OCI-LY1 (cell line): ENCODE measurements at regions not wholly inside any gene's neighbourhood (a gene's known extent, or its start where the extent isn't known, plus 50 kb on each side); places are given as distances from the start of the nearest gene placed in this dataset.

ENCODE experiments used
- H2AFZ ChIP-seq: fragments of 200-600 bp; sonication (generic), shearing (Covaris generic); 2 replicates; pipeline ENCODE4 v1.6.0; 2014; ENCODE audit warnings: antibody characterized with exemption, mild to moderate bottlenecking, low read length
- H3F3A ChIP-seq: fragments of 200-600 bp; sonication (generic), shearing (Covaris generic); 2 replicates; pipeline ENCODE4 v1.6.0; 2014; ENCODE audit warnings: mild to moderate bottlenecking, antibody characterized with exemption, low read length, moderate library complexity; ENCODE audit not compliant: insufficient read depth
- H3K27ac ChIP-seq: fragments of 200-600 bp; sonication (generic); 2 replicates; pipeline ENCODE4 v1.5.1; 2014; ENCODE audit warnings: low read length, mixed run types, mild to moderate bottlenecking, low read depth; ENCODE audit not compliant: poor library complexity, severe bottlenecking
- H3K27me3 ChIP-seq: fragments of 200-600 bp; sonication (generic); 2 replicates; pipeline ENCODE4 v1.6.0; 2014; ENCODE audit warnings: antibody characterized with exemption, mild to moderate bottlenecking, low read length, moderate library complexity; ENCODE audit not compliant: insufficient read depth
- H3K36me3 ChIP-seq: fragments of 200-600 bp; sonication (generic); 2 replicates; pipeline ENCODE4 v1.6.1; 2014; ENCODE audit warnings: mild to moderate bottlenecking, antibody characterized with exemption, low read length, moderate library complexity, mixed read lengths; ENCODE audit not compliant: insufficient read depth
- H3K4me1 ChIP-seq: fragments of 200-600 bp; sonication (generic); 2 replicates; pipeline ENCODE4 v1.5.1; 2014; ENCODE audit warnings: mild to moderate bottlenecking, low read length, moderate library complexity; ENCODE audit not compliant: insufficient read depth, severe bottlenecking
- H3K4me2 ChIP-seq: fragments of 200-600 bp; sonication (generic), shearing (Covaris generic); 2 replicates; pipeline ENCODE4 v1.6.1; 2014; ENCODE audit warnings: low read length
- H3K4me3 ChIP-seq: fragments of 200-600 bp; sonication (generic); 2 replicates; pipeline ENCODE4 v1.5.1; 2014; ENCODE audit warnings: low read length, low read depth, mild to moderate bottlenecking, mixed read lengths; ENCODE audit not compliant: poor library complexity, severe bottlenecking
- H3K79me2 ChIP-seq: fragments of 200-600 bp; shearing (Covaris generic); 2 replicates; pipeline ENCODE4 v1.6.1; 2016; ENCODE audit warnings: mixed run types, low read length, mixed read lengths; ENCODE audit not compliant: insufficient read depth
- H3K9ac ChIP-seq: fragments of 200-600 bp; sonication (generic), shearing (Covaris generic); 2 replicates; pipeline ENCODE4 v1.6.1; 2014; ENCODE audit warnings: mild to moderate bottlenecking, low read length, mixed read lengths
- H3K9me2 ChIP-seq: fragments of 200-600 bp; sonication (generic), shearing (Covaris generic); 2 replicates; pipeline ENCODE4 v1.6.1; 2014; ENCODE audit warnings: low read depth, mild to moderate bottlenecking, low read length, mixed read lengths
- H3K9me3 ChIP-seq: fragments of 200-600 bp; shearing (Covaris generic); 2 replicates; pipeline ENCODE4 v1.6.1; 2014; ENCODE audit warnings: low read length, mixed read lengths
- H4K20me1 ChIP-seq: fragments of 200-600 bp; sonication (generic), shearing (Covaris generic); 2 replicates; pipeline ENCODE4 v1.6.0; 2016; ENCODE audit warnings: mild to moderate bottlenecking, low read length; ENCODE audit not compliant: insufficient read depth
- CTCF ChIP-seq: fragments of 200-600 bp; sonication (generic), shearing (Covaris generic); IDR thresholded peaks from 2 replicates; pipeline ENCODE4 v1.5.1; 2017; ENCODE audit warnings: mild to moderate bottlenecking, antibody characterized with exemption, low read length, moderate library complexity, mixed read lengths
- EZH2 ChIP-seq: fragments of 200-600 bp; sonication (generic), shearing (Covaris generic); IDR thresholded peaks from 2 replicates; pipeline ENCODE4 v1.8.0; 2017; ENCODE audit warnings: borderline replicate concordance, mixed run types, mild to moderate bottlenecking, antibody characterized with exemption, low read length, moderate library complexity, mixed read lengths

DNA sequence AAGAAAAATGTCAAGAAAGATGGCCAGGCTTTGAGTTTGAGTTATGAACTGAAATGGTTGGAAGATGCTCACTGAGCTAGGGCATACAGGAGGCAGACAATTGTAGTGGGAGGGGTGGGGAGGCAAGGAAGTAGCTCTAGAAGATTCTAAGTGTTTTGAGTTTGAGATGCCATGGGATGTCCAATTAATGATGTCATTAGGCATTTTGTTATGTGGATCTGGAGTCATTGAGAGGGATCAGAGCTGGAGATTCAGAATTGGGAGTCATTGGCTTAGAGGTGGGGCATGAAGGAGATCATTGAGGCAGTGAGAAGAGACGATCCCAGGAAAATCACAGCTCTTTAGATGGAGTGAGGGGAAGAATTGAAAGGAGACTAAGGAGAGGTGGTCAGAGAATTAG, 111.5 kb upstream of the ZNF618 start:
- Histone ChIP-seq H3K4me1 (no peaks in the 10 kb centered on the region), H3K79me2 (no peaks in the 10 kb centered on the region), H3F3A (no peaks in the 10 kb centered on the region), H3K9ac (no peak overlapping the region), H2AFZ (no peak overlapping the region), H3K27me3 (no peaks in the 10 kb centered on the region), H3K36me3 (no peaks in the 10 kb centered on the region), H3K27ac (no peak overlapping the region), H3K4me2 (no peak overlapping the region), H4K20me1 (no peaks in the 10 kb centered on the region), H3K9me3 (no peaks in the 10 kb centered on the region), H3K9me2 (no peaks in the 10 kb centered on the region), H3K4me3 (no peak overlapping the region)
- no peak for TF ChIP-seq CTCF
- no peak for TF ChIP-seq EZH2

DNA sequence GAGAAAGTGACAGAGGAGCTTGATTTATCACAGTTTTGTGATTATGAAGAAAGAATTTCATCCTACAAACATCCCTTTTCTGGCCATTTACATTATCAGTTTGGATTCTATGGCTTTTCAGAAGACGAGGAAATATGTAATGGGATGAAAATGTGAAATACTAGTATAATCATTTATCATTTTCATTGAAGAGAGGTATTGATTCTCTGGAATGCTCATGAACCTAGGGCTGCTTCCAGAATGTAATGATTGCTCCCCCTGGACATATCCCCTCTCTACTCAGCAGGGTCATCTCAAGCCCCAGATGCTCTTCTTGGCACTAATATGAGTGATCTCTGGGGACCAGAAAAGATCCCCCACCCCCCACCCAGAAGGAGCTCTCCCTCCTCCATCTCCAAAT, 106.7 kb upstream of the ZNF618 start:
- Histone ChIP-seq H3K4me3 (no peak overlapping the region), H3K27me3 (no peaks in the 10 kb centered on the region), H3K36me3 (no peaks in the 10 kb centered on the region), H3K9me2 (no peaks in the 10 kb centered on the region), H3F3A (no peaks in the 10 kb centered on the region), H3K4me1 (no peaks in the 10 kb centered on the region), H3K9me3 (no peaks in the 10 kb centered on the region), H3K79me2 (no peaks in the 10 kb centered on the region), H4K20me1 (no peaks in the 10 kb centered on the region), H3K4me2 (no peak overlapping the region), H3K9ac (no peak overlapping the region), H3K27ac (no peak overlapping the region), H2AFZ (no peak overlapping the region)
- TF ChIP-seq CTCF (no peak), EZH2 (no peak)

GRCh38 chr9:113770396-113770795, 105.7 kb upstream of the ZNF618 start:
- TF ChIP-seq EZH2 (no peak), CTCF (no peak)
- Histone ChIP-seq H3K27ac (no peak overlapping the region), H3K9ac (no peak overlapping the region), H2AFZ (no peak overlapping the region), H3F3A (no peaks in the 10 kb centered on the region), H3K9me3 (no peaks in the 10 kb centered on the region), H3K79me2 (no peaks in the 10 kb centered on the region), H3K9me2 (no peaks in the 10 kb centered on the region), H3K4me1 (no peaks in the 10 kb centered on the region), H3K4me2 (no peak overlapping the region), H3K36me3 (no peaks in the 10 kb centered on the region), H4K20me1 (no peaks in the 10 kb centered on the region), H3K27me3 (no peaks in the 10 kb centered on the region), H3K4me3 (no peak overlapping the region)
